ENCODE measurements at regions not wholly inside any gene's neighbourhood (a gene's known extent, or its start where the extent isn't known, plus 50 kb on each side); places are given as distances from the start of the nearest gene placed in this dataset.

DNA sequence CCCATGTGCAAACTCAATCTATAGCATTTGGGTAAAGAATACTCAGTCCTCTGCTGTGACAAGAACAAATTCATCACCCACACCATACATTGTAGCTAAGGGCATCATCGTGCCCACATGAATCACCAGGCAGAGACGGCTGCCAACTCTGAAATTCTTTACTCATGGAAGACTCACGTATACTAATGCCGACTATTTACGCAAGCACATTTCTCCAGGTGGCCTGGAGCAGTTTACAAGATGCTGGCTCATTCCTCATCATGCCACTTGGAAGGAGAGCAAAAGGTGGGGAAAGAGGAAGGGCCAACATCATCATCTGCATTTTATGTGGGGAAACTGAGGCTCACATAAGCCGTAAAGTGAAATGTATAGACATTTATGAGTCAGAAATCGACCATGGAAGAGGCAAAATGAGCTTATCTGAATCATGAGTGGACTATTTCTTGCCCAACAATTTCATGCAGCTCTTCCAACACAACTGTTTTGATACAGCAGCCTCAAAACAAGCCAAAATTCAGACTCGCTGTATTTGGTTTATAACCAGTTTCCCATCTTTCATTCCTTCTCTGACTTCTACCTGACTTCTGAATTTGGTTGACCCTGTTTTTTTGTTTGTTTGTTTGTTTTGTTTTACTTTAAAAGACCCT lies 213.9 kb upstream of the SERP2 start:
- ChIA-PET POLR2A (no interaction called here), CTCF (no interaction called here)
- DNase-seq (ENCODE audit: extremely low spot score), result no peak
- TF ChIP-seq, protein P1, sequence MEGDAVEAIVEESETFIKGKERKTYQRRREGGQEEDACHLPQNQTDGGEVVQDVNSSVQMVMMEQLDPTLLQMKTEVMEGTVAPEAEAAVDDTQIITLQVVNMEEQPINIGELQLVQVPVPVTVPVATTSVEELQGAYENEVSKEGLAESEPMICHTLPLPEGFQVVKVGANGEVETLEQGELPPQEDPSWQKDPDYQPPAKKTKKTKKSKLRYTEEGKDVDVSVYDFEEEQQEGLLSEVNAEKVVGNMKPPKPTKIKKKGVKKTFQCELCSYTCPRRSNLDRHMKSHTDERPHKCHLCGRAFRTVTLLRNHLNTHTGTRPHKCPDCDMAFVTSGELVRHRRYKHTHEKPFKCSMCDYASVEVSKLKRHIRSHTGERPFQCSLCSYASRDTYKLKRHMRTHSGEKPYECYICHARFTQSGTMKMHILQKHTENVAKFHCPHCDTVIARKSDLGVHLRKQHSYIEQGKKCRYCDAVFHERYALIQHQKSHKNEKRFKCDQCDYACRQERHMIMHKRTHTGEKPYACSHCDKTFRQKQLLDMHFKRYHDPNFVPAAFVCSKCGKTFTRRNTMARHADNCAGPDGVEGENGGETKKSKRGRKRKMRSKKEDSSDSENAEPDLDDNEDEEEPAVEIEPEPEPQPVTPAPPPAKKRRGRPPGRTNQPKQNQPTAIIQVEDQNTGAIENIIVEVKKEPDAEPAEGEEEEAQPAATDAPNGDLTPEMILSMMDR (IDR thresholded peaks at IDR 0.05; ENCODE audit: control extremely low read depth, extremely low read depth, low read depth, missing control alignments), result no peak

DNA sequence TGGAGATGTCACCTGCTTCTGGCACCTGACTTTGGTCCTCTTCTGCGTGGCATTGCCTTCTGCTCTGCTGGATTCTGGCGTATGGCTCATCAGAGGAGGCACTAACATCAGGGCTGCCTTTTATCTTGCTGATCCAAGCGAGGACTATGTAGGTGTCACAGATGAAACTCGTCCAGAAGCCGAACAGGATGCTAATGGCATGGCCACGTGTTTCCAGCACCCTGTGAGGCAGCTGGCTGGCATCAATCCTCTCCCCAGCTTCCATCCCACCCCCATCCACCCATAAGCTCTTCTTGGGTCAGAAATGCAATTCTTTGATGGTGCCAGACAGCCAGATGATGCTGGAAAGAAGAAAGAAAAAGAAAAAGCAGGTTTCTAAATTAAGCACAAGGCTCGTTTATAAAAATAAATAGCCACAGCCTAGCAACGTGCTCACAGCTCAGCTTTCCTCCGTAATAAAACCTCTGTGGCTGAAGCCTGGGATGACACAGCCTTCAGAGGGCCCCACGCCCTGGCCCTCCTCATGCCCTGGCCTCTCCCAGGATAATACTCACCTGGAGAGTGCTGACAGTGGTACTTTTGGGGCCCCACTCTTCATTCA lies 212.9 kb upstream of the SERP2 start:
- no peak for DNase-seq (ENCODE audit: extremely low spot score)
- POLR2A ChIA-PET, result no interaction called here
- CTCF ChIA-PET, result interaction anchor here (1.0 kb wide), 1 partner anchor 14 kb away, joined by 3 read pairs; no protein-coding TSS in a partner anchor
- TF ChIP-seq, protein P1 (IDR thresholded peaks at IDR 0.05; ENCODE audit: control extremely low read depth, extremely low read depth, low read depth, missing control alignments), result no peak

DNA sequence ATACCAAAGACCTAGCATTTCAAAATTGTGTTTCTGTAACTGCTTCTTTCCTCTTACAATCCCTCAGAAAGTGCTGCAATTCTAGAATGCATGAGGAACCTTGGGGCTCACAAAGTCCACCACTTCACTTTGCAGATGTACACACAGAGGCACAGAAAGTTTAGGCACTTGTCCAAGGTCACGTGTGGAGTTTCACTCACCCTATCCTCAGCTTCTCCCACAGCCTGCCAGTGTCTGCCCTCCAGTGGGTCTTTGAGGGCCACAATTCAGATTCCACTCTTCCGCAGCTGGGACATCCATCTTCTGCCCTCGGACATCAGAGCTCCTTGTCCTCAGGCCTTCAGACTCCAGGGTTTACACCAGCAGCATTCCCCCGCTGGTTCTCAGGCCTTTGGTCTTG lies 210.5 kb upstream of the SERP2 start:
- CTCF ChIA-PET, result interaction anchor here (0.8 kb wide), 1 partner anchor 10 kb away, joined by 3 read pairs; no protein-coding TSS in a partner anchor

DNA sequence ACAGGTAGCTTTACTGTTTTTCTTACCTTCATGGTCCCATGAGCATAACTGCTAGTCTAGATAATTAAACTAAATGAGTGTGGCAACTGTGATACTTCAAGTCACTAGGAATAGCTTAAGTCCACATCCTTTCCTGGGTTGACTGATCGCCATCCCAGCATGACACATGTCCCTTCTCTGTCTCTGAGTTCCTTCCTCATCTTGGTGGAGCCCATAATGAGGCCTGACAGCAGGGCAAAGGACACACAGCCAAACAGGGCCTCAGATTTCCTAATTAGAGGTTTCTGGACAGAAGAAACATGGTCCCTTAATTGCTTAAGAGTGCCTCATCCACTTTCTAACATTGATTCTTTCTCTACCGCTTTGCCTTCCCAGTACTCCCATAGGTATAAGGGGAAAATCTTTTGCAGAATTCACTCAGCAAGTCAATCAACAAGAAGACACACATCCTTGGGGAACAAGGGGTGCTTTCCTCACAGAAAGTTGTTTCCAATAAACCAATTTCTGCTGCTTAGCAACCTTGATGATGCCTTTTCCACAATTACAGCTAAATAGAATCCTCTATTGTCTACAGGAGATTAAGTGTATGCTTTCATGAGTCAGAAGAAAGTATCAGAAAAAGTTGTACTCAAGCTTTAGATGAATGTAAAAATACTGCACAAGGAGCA lies 208.3 kb upstream of the SERP2 start:
- no peak for DNase-seq (ENCODE audit: extremely low spot score)
- POLR2A ChIA-PET, result no interaction called here
- TF ChIP-seq, protein P1 (IDR thresholded peaks at IDR 0.05; ENCODE audit: control extremely low read depth, extremely low read depth, low read depth, missing control alignments), result no peak
- CTCF ChIA-PET, result interaction anchor here (0.5 to 1.9 kb wide), 4 partner anchors 17 to 1627 kb away, joined by 3 to 7 read pairs (median 4); no protein-coding TSS in a partner anchor

More for the DNA sequence above, 210.5 kb upstream of the SERP2 start:
- DNase-seq (ENCODE audit: extremely low spot score), result no peak
- TF ChIP-seq, protein P1 (IDR thresholded peaks at IDR 0.05; ENCODE audit: control extremely low read depth, extremely low read depth, low read depth, missing control alignments), result no peak
- POLR2A ChIA-PET, result no interaction called here

DNA sequence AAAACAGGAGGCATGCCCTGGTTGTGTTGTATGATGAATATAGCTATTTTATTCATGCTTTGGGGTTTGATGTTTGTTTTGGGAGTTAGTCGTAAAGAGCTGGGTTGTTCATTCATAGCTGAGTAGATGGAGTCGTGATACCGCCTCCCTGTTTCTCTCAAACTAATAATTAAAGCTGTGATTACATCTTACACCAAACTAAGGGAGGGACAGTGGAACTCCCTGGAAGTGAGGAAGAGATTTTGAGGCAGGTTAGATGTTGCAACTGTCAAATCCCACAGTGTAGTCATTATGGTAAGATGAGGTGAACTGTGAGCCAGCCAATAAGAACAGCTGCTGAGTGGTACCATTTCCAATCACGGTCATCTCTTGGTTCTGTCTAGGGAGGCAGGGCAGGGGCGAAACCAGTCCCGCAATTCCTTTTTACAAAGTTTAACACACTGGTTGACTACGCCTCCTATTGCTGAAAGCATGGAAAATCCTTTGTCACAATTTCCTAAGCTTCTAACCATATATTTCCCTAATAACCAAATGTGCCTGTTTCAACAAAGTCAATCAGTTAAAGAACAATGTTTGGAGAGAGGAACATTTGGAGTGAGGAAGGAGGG lies 207.6 kb upstream of the SERP2 start:
- no peak for DNase-seq (ENCODE audit: extremely low spot score)
- TF ChIP-seq, protein P1 (IDR thresholded peaks at IDR 0.05; ENCODE audit: control extremely low read depth, extremely low read depth, low read depth, missing control alignments), result no peak
- ChIA-PET CTCF (interaction anchor here (1.5 to 1.9 kb wide), 2 partner anchors 21 to 25 kb away, joined by 5 to 7 read pairs; no protein-coding TSS in a partner anchor), POLR2A (no interaction called here)

All from GM10248 (cell line).